Liver (tissue), 8 donors: ENCODE measurements at regions not wholly inside any gene's neighbourhood (a gene's known extent, or its start where the extent isn't known, plus 50 kb on each side); places are given as distances from the start of the nearest gene placed in this dataset.

Source experiments
- DNase-seq: peaks from one replicate; pipeline ENCODE4 v3.0.0-alpha.2; 2017; ENCODE audit warnings: low spot score
- H3K27ac ChIP-seq, 2 donors: one replicate each; pipeline ENCODE4 v1.7.0; 2013; ENCODE audit warnings: inconsistent platforms in 2 of 2, low read length in 2 of 2, control low read depth in 1 of 2, low read depth in 1 of 2, mild to moderate bottlenecking in 1 of 2
- H3K27me3 ChIP-seq, 4 donors: one replicate each; pipeline versions ENCODE4 v1.6.1 to v1.7.0; 2013; ENCODE audit warnings: low read length in 3 of 4, inconsistent platforms in 1 of 4, mild to moderate bottlenecking in 1 of 4, moderate library complexity in 1 of 4; ENCODE audit not compliant: control insufficient read depth in 4 of 4, insufficient read depth in 4 of 4
- H3K36me3 ChIP-seq, 4 donors: one replicate each; pipeline versions ENCODE4 v1.6.1 to v1.7.0; 2013; ENCODE audit warnings: low read length in 3 of 4, mild to moderate bottlenecking in 3 of 4, low read depth in 1 of 4, moderate library complexity in 1 of 4; ENCODE audit not compliant: control insufficient read depth in 4 of 4, insufficient read depth in 3 of 4
- H3K4me1 ChIP-seq, 4 donors: one replicate each; pipeline versions ENCODE4 v1.6.1 to v1.7.0; 2013; ENCODE audit warnings: low read length in 3 of 4, mild to moderate bottlenecking in 3 of 4, moderate library complexity in 1 of 4; ENCODE audit not compliant: control insufficient read depth in 4 of 4, insufficient read depth in 4 of 4
- H3K4me3 ChIP-seq, 3 donors: one replicate each; pipeline versions ENCODE4 v1.6.1 to v1.7.0; 2013; ENCODE audit warnings: low read length in 3 of 3, control low read depth in 1 of 3, low read depth in 1 of 3, mild to moderate bottlenecking in 1 of 3
- H3K9ac ChIP-seq, 2 donors: one replicate each; pipeline ENCODE4 v1.7.0; 2013; ENCODE audit warnings: low read length in 2 of 2, mild to moderate bottlenecking in 2 of 2, moderate library complexity in 2 of 2, control low read depth in 1 of 2, low read depth in 1 of 2
- H3K9me3 ChIP-seq, 4 donors: one replicate each; pipeline versions ENCODE4 v1.6.1 to v1.7.0; 2013; ENCODE audit warnings: low read length in 3 of 4; ENCODE audit not compliant: control insufficient read depth in 4 of 4
- EGR1 ChIP-seq, 2 donors: IDR thresholded peaks; 2 replicates each; pipeline ENCODE4 v1.6.1; 2016 to 2018; ENCODE audit warnings: antibody characterized with exemption in 2 of 2, low read depth in 2 of 2
- FOXA1 ChIP-seq: IDR thresholded peaks from 2 replicates; pipeline ENCODE4 v1.6.1; 2016; ENCODE audit warnings: antibody characterized with exemption
- FOXA2 ChIP-seq: IDR thresholded peaks from 2 replicates; pipeline ENCODE4 v1.6.1; 2016; ENCODE audit warnings: antibody characterized with exemption
- GABPA ChIP-seq, 2 donors: IDR thresholded peaks in 1 of 2; conservative IDR thresholded peaks in 1 of 2; 2 replicates each; pipeline ENCODE4 v1.6.1; 2016; ENCODE audit warnings: antibody characterized with exemption in 2 of 2, mild to moderate bottlenecking in 1 of 2, moderate library complexity in 1 of 2
- HNF4A ChIP-seq, 2 donors: conservative IDR thresholded peaks; 2 replicates each; pipeline ENCODE4 v1.6.1; 2016; ENCODE audit warnings: antibody characterized with exemption in 2 of 2, mild to moderate bottlenecking in 2 of 2
- HNF4G ChIP-seq: IDR thresholded peaks from 2 replicates; pipeline ENCODE4 v1.6.1; 2016; ENCODE audit warnings: antibody characterized with exemption
- JUND ChIP-seq, 2 donors: IDR thresholded peaks; 2 replicates each; pipeline ENCODE4 v1.6.1; 2016; ENCODE audit warnings: antibody characterized with exemption in 2 of 2
- NR2F2 ChIP-seq: IDR thresholded peaks from 2 replicates; pipeline ENCODE4 v1.6.1; 2016; ENCODE audit warnings: antibody characterized with exemption
- RAD21 ChIP-seq, 2 donors: IDR thresholded peaks; 2 replicates each; pipeline ENCODE4 v1.6.1; 2016; ENCODE audit warnings: antibody characterized with exemption in 2 of 2, mild to moderate bottlenecking in 2 of 2
- RXRA ChIP-seq, 2 donors: IDR thresholded peaks; 2 replicates each; pipeline ENCODE4 v1.6.1; 2017 to 2018; ENCODE audit warnings: antibody characterized with exemption in 2 of 2, mild to moderate bottlenecking in 1 of 2
- SP1 ChIP-seq: IDR thresholded peaks from 2 replicates; pipeline ENCODE4 v1.6.1; 2018; ENCODE audit warnings: antibody characterized with exemption, mild to moderate bottlenecking
- TAF1 ChIP-seq: conservative IDR thresholded peaks from 2 replicates; pipeline ENCODE4 v1.6.1; 2016; ENCODE audit warnings: antibody characterized with exemption, mild to moderate bottlenecking
- YY1 ChIP-seq: IDR thresholded peaks from 2 replicates; pipeline ENCODE4 v1.6.1; 2016; ENCODE audit warnings: antibody characterized with exemption, mild to moderate bottlenecking
- WGBS: extraction: QIAGEN DNeasy Blood & Tissue Kit; methylation state at CpG from one replicate; pipeline ENCODE4 v1.1.7; 2013; 5-methylcytosine and 5-hydroxymethylcytosine counted together
- TF ChIP-seq, protein P1 (sequence below): IDR thresholded peaks from 2 replicates; pipeline ENCODE4 v1.6.1; 2016; ENCODE audit warnings: antibody characterized with exemption, mild to moderate bottlenecking
- TF ChIP-seq, protein P2 (sequence below): IDR thresholded peaks from 2 replicates; pipeline ENCODE4 v1.6.1; 2016; ENCODE audit warnings: antibody characterized with exemption
- TF ChIP-seq, protein P3 (sequence below): IDR thresholded peaks from 2 replicates; pipeline ENCODE4 v1.6.1; 2016; ENCODE audit warnings: antibody characterized with exemption
- TF ChIP-seq, protein P4 (sequence below): IDR thresholded peaks from 2 replicates; pipeline ENCODE4 v1.6.1; 2016; ENCODE audit warnings: antibody characterized with exemption
- TF ChIP-seq, protein P5 (sequence below): fragments of 150-350 bp; IDR thresholded peaks from 2 replicates; pipeline ENCODE4 v1.5.1; 2017; ENCODE audit warnings: improper control_type of control experiment, low read depth, low read length; ENCODE audit not compliant: missing input control
- donor health status: healthy.
- donor health status: healthy.
- donor health status: healthy.
- donor health status: healthy.
- donor health status: healthy.

DNA sequence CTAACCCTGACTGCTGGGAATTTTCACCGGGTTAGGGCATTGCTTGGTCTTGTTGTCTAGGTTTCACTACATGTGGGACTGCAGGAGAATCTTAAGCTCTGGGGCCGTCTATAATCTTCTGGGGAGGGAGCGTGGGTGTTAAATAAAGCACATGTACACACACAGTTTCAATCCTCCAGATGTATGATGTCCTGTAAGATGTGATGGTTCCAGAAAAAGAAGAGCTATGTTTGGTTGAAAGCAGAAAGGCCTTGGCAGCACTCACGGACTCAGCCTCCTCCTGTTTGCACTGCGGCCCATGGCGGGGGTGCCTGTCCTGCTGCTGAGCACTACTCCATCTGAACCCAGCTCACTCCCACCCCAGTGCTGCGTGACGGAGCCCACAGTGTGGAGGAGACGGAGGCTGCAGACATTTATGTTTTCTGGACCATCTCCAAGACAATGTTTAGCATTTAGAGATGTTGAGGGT lies 343.5 kb downstream of the TEX29 start:
- 85% methylated on average over 9 of the region's 9 CpGs for WGBS
- no peak overlapping the region for H3K9ac ChIP-seq
- no peak overlapping the region for H3K27ac ChIP-seq
- peaks cover 0 to 7% (median 0%) of the 10 kb centered on the region in 4 donors for H3K4me1 ChIP-seq
- TF ChIP-seq FOXA1 (no peak), FOXA2 (no peak), JUND (IDR thresholded peaks at IDR 0.05) (no peak), RAD21 (IDR thresholded peaks at IDR 0.05) (no peak), NR2F2 (no peak), HNF4G (no peak)
- no peak overlapping the region for H3K4me3 ChIP-seq
- H3K27me3 ChIP-seq, result no peaks in the 10 kb centered on the region
- H3K9me3 ChIP-seq, result no peaks in the 10 kb centered on the region
- H3K36me3 ChIP-seq, result no peaks in the 10 kb centered on the region
- no peak for DNase-seq

DNA sequence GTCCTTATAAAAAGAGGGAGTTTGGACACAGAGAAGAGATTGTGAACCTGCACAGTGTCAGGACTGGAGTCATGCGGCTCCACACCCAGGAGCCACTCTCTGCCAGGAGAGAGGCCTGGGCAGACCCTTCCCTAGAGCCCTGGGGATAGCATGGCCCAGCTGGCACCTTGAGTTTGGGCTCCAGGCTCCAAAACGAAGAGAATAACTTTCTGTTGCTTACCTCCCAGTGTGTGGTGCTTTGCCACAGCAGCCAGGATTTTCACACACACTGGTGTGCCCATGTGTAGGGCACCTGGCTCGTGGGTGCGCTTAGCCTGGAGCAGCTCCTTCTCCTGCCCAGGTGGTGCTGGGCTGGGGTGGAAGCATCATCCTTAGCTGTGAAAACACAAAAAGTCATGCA lies 344.3 kb downstream of the TEX29 start:
- no peak overlapping the region for H3K4me3 ChIP-seq
- H3K4me1 ChIP-seq, result peaks cover 0 to 2% (median 0%) of the 10 kb centered on the region in 4 donors
- no peaks in the 10 kb centered on the region for H3K27me3 ChIP-seq
- H3K36me3 ChIP-seq, result no peaks in the 10 kb centered on the region
- DNase-seq, result no peak
- no peaks in the 10 kb centered on the region for H3K9me3 ChIP-seq
- H3K27ac ChIP-seq, result no peak overlapping the region
- H3K9ac ChIP-seq, result no peak overlapping the region
- no peak for TF ChIP-seq SP1
- TF ChIP-seq EGR1 (IDR thresholded peaks at IDR 0.05; ENCODE audit: low read depth in 2 of 2), result no peak
- TF ChIP-seq HNF4G, result no peak
- no peak for TF ChIP-seq NR2F2
- no peak for TF ChIP-seq TAF1
- TF ChIP-seq GABPA (IDR thresholded peaks at IDR 0.05 in 1 of 2, conservative IDR thresholded peaks at IDR 0.05 in 1 of 2), result no peak
- TF ChIP-seq, protein P1, sequence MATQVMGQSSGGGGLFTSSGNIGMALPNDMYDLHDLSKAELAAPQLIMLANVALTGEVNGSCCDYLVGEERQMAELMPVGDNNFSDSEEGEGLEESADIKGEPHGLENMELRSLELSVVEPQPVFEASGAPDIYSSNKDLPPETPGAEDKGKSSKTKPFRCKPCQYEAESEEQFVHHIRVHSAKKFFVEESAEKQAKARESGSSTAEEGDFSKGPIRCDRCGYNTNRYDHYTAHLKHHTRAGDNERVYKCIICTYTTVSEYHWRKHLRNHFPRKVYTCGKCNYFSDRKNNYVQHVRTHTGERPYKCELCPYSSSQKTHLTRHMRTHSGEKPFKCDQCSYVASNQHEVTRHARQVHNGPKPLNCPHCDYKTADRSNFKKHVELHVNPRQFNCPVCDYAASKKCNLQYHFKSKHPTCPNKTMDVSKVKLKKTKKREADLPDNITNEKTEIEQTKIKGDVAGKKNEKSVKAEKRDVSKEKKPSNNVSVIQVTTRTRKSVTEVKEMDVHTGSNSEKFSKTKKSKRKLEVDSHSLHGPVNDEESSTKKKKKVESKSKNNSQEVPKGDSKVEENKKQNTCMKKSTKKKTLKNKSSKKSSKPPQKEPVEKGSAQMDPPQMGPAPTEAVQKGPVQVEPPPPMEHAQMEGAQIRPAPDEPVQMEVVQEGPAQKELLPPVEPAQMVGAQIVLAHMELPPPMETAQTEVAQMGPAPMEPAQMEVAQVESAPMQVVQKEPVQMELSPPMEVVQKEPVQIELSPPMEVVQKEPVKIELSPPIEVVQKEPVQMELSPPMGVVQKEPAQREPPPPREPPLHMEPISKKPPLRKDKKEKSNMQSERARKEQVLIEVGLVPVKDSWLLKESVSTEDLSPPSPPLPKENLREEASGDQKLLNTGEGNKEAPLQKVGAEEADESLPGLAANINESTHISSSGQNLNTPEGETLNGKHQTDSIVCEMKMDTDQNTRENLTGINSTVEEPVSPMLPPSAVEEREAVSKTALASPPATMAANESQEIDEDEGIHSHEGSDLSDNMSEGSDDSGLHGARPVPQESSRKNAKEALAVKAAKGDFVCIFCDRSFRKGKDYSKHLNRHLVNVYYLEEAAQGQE, result no peak
- TF ChIP-seq FOXA1, result no peak
- TF ChIP-seq, protein P2, sequence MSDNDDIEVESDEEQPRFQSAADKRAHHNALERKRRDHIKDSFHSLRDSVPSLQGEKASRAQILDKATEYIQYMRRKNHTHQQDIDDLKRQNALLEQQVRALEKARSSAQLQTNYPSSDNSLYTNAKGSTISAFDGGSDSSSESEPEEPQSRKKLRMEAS, result no peak
- TF ChIP-seq, protein P3, sequence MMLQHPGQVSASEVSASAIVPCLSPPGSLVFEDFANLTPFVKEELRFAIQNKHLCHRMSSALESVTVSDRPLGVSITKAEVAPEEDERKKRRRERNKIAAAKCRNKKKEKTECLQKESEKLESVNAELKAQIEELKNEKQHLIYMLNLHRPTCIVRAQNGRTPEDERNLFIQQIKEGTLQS, result no peak
- TF ChIP-seq JUND (IDR thresholded peaks at IDR 0.05), result no peak
- TF ChIP-seq RXRA (IDR thresholded peaks at IDR 0.05), result no peak
- TF ChIP-seq HNF4A (conservative IDR thresholded peaks at IDR 0.05), result no peak
- no peak for TF ChIP-seq YY1
- TF ChIP-seq, protein P4, sequence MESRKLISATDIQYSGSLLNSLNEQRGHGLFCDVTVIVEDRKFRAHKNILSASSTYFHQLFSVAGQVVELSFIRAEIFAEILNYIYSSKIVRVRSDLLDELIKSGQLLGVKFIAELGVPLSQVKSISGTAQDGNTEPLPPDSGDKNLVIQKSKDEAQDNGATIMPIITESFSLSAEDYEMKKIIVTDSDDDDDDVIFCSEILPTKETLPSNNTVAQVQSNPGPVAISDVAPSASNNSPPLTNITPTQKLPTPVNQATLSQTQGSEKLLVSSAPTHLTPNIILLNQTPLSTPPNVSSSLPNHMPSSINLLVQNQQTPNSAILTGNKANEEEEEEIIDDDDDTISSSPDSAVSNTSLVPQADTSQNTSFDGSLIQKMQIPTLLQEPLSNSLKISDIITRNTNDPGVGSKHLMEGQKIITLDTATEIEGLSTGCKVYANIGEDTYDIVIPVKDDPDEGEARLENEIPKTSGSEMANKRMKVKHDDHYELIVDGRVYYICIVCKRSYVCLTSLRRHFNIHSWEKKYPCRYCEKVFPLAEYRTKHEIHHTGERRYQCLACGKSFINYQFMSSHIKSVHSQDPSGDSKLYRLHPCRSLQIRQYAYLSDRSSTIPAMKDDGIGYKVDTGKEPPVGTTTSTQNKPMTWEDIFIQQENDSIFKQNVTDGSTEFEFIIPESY, result no peak
- no peak for TF ChIP-seq FOXA2
- TF ChIP-seq RAD21 (IDR thresholded peaks at IDR 0.05), result no peak
- TF ChIP-seq, protein P5, sequence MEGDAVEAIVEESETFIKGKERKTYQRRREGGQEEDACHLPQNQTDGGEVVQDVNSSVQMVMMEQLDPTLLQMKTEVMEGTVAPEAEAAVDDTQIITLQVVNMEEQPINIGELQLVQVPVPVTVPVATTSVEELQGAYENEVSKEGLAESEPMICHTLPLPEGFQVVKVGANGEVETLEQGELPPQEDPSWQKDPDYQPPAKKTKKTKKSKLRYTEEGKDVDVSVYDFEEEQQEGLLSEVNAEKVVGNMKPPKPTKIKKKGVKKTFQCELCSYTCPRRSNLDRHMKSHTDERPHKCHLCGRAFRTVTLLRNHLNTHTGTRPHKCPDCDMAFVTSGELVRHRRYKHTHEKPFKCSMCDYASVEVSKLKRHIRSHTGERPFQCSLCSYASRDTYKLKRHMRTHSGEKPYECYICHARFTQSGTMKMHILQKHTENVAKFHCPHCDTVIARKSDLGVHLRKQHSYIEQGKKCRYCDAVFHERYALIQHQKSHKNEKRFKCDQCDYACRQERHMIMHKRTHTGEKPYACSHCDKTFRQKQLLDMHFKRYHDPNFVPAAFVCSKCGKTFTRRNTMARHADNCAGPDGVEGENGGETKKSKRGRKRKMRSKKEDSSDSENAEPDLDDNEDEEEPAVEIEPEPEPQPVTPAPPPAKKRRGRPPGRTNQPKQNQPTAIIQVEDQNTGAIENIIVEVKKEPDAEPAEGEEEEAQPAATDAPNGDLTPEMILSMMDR, result no peak
- 89% methylated on average over 4 of the region's 4 CpGs for WGBS
